NCI-H524 treated with DMSO at 0.1 percent for 48 hours (cell line): ENCODE measurements at regions not wholly inside any gene's neighbourhood (a gene's known extent, or its start where the extent isn't known, plus 50 kb on each side); places are given as distances from the start of the nearest gene placed in this dataset.
A peak's percentile ranks its signal among the peaks of the same experiment; 100 is the strongest.

ENCODE experiments used
- DNase-seq: peaks from one replicate; lab custom pipeline; 2025; lab: John Stamatoyannopoulos, UW

GRCh38 chr2:177314722-177315264, 50.3 kb upstream of the NFE2L2 start:
- DNase-seq, result no peak

GRCh38 chr2:177315364-177315763, 50.8 kb upstream of the NFE2L2 start:
- DNase-seq, result no peak

- no peak for DNase-seq
Observed at GRCh38 chr2:177316756-177317155, 52.2 kb upstream of the NFE2L2 start.

- no peak for DNase-seq
Observed at GRCh38 chr2:177317443-177317842, 52.9 kb upstream of the NFE2L2 start.

GRCh38 chr2:177317857-177318256, 53.3 kb upstream of the NFE2L2 start:
- no peak for DNase-seq

GRCh38 chr2:177318613-177319012, 54.1 kb upstream of the NFE2L2 start:
- DNase-seq, result no peak

- no peak for DNase-seq
Observed at GRCh38 chr2:177320596-177320995, 56.1 kb upstream of the NFE2L2 start.

GRCh38 chr2:177322801-177323261, 58.3 kb upstream of the NFE2L2 start:
- DNase-seq, result no peak

- no peak for DNase-seq
Observed at GRCh38 chr2:177324797-177325196, 60.3 kb upstream of the NFE2L2 start.

- DNase-seq, result peak; percentile 6
Observed at GRCh38 chr2:177325554-177325953, 61.0 kb upstream of the NFE2L2 start.

GRCh38 chr2:177326005-177326404, 61.5 kb upstream of the NFE2L2 start:
- no peak for DNase-seq

- DNase-seq, result no peak
Observed at GRCh38 chr2:177326591-177326990, 62.1 kb upstream of the NFE2L2 start.

- DNase-seq, result no peak
Observed at GRCh38 chr2:177327009-177327408, 62.5 kb upstream of the NFE2L2 start.

GRCh38 chr2:177328056-177328455, 63.5 kb upstream of the NFE2L2 start:
- DNase-seq, result no peak

- no peak for DNase-seq
Observed at GRCh38 chr2:177329064-177329463, 63.5 kb upstream of the AGPS start.

GRCh38 chr2:177331466-177331997, 61.0 kb upstream of the AGPS start:
- DNase-seq, result no peak

- peak; percentile 22 for DNase-seq
Observed at GRCh38 chr2:177332026-177332991, 60.3 kb upstream of the AGPS start.

- DNase-seq, result no peak
Observed at GRCh38 chr2:177332992-177333388, 59.6 kb upstream of the AGPS start.

GRCh38 chr2:177334940-177335543, 57.5 kb upstream of the AGPS start:
- no peak for DNase-seq

- DNase-seq, result no peak
Observed at GRCh38 chr2:177335917-177336450, 56.6 kb upstream of the AGPS start.

- no peak for DNase-seq
Observed at GRCh38 chr2:177338177-177338721, 54.3 kb upstream of the AGPS start.

- no peak for DNase-seq
Observed at GRCh38 chr2:177340158-177340557, 52.4 kb upstream of the AGPS start.
